Testis (tissue), 2 donors: ENCODE measurements at regions not wholly inside any gene's neighbourhood (a gene's known extent, or its start where the extent isn't known, plus 50 kb on each side); places are given as distances from the start of the nearest gene placed in this dataset.

ENCODE experiments used
- DNase-seq: peaks from one replicate; pipeline ENCODE4 v3.0.0-alpha.2; 2019
- H3K27ac ChIP-seq, 2 donors: fragments of 200-600 bp; sonication (generic); one replicate each; pipeline ENCODE4 v1.5.1; 2019
- H3K27me3 ChIP-seq: fragments of 200-600 bp; sonication (generic); one replicate; pipeline ENCODE4 v1.5.1; 2019
- H3K36me3 ChIP-seq: fragments of 200-600 bp; sonication (generic); one replicate; pipeline ENCODE4 v1.5.1; 2017; ENCODE audit warnings: low read depth; ENCODE audit errors: missing control alignments
- H3K4me1 ChIP-seq: fragments of 200-600 bp; sonication (generic); one replicate; pipeline ENCODE4 v1.5.1; 2019
- H3K4me3 ChIP-seq, 2 donors: fragments of 200-600 bp; sonication (generic); one replicate each; pipeline ENCODE4 v1.5.1; 2017 to 2019
- H3K9me3 ChIP-seq: fragments of 200-600 bp; sonication (generic); one replicate; pipeline ENCODE4 v1.5.1; 2017
- CTCF ChIP-seq, 3 experiments: fragments of 450-650 bp in 2 of 3; fragments of 200-600 bp in 1 of 3; sonication (generic) in 1 of 3; IDR thresholded peaks; one replicate each; pipeline ENCODE4 v1.5.1; 2016 to 2019; ENCODE audit warnings: antibody characterized with exemption in 3 of 3, mild to moderate bottlenecking in 2 of 3, moderate library complexity in 1 of 3
- POLR2A ChIP-seq: fragments of 450-650 bp; IDR thresholded peaks from one replicate; pipeline ENCODE4 v1.6.1; 2017; ENCODE audit warnings: antibody characterized with exemption, mild to moderate bottlenecking, moderate library complexity
- WGBS, 2 donors: methylation state at CpG; one replicate each; pipeline ENCODE4 v1.1.5; 2018; 5-methylcytosine and 5-hydroxymethylcytosine counted together
- intact Hi-C: fragments of 100-400 bp; cut with DNase I; formaldehyde crosslinking; loops from one replicate; pipeline ENCODE4 v1.15.1; 2023; ENCODE audit warnings: low total_unique reads

GRCh38 chr15:96440978-96441377 lies 110.5 kb downstream of the NR2F2 start:
- DNase-seq = no peak
- no peak overlapping the region for H3K4me3 ChIP-seq
- H3K4me1 ChIP-seq = no peaks in the 10 kb centered on the region
- WGBS, 2 donors = 85 to 89% methylated on average over 4 of the region's 4 CpGs
- no peaks in the 10 kb centered on the region for H3K9me3 ChIP-seq
- intact Hi-C loops = no loop called here
- no peaks in the 10 kb centered on the region for H3K27me3 ChIP-seq
- TF ChIP-seq POLR2A = no peak
- no peak for TF ChIP-seq CTCF (IDR thresholded peaks at IDR 0.05)
- H3K36me3 ChIP-seq = no peaks in the 10 kb centered on the region
- no peak overlapping the region for H3K27ac ChIP-seq

GRCh38 chr15:96442076-96442475 lies 111.6 kb downstream of the NR2F2 start:
- H3K27me3 ChIP-seq = no peaks in the 10 kb centered on the region
- no peak for DNase-seq
- intact Hi-C loops = no loop called here
- 59 to 82% methylated on average over 18 of the region's 18 CpGs for WGBS, 2 donors
- TF ChIP-seq POLR2A = no peak
- TF ChIP-seq CTCF (IDR thresholded peaks at IDR 0.05) = no peak
- no peaks in the 10 kb centered on the region for H3K36me3 ChIP-seq
- no peak overlapping the region for H3K27ac ChIP-seq
- H3K4me1 ChIP-seq = no peaks in the 10 kb centered on the region
- H3K9me3 ChIP-seq = no peaks in the 10 kb centered on the region
- no peak overlapping the region for H3K4me3 ChIP-seq

GRCh38 chr15:96444865-96445264 lies 114.4 kb downstream of the NR2F2 start:
- Histone ChIP-seq H3K4me1 (no peaks in the 10 kb centered on the region), H3K27me3 (no peaks in the 10 kb centered on the region), H3K36me3 (no peaks in the 10 kb centered on the region), H3K27ac (no peak overlapping the region), H3K9me3 (no peaks in the 10 kb centered on the region), H3K4me3 (no peak overlapping the region)
- 77 to 82% methylated on average over 3 of the region's 3 CpGs for WGBS, 2 donors
- no peak for DNase-seq
- no peak for TF ChIP-seq CTCF (IDR thresholded peaks at IDR 0.05)
- TF ChIP-seq POLR2A = no peak
- intact Hi-C loops = no loop called here

- no peak overlapping the region for H3K4me3 ChIP-seq
- intact Hi-C loops = no loop called here
- H3K9me3 ChIP-seq = no peaks in the 10 kb centered on the region
- no peaks in the 10 kb centered on the region for H3K4me1 ChIP-seq
- no peak for TF ChIP-seq CTCF (IDR thresholded peaks at IDR 0.05)
- TF ChIP-seq POLR2A = no peak
- no peaks in the 10 kb centered on the region for H3K36me3 ChIP-seq
- DNase-seq = no peak
- no peaks in the 10 kb centered on the region for H3K27me3 ChIP-seq
- WGBS, 2 donors = 81 to 89% methylated on average over 7 of the region's 7 CpGs
- no peak overlapping the region for H3K27ac ChIP-seq
Measured at GRCh38 chr15:96448923-96449322, 118.4 kb downstream of the NR2F2 start.

GRCh38 chr15:96457841-96458240 lies 127.3 kb downstream of the NR2F2 start:
- no peak overlapping the region for H3K27ac ChIP-seq
- intact Hi-C loops = no loop called here
- H3K4me3 ChIP-seq = no peak overlapping the region
- no peaks in the 10 kb centered on the region for H3K9me3 ChIP-seq
- no peak for DNase-seq
- no peaks in the 10 kb centered on the region for H3K36me3 ChIP-seq
- no peaks in the 10 kb centered on the region for H3K4me1 ChIP-seq
- WGBS, 2 donors = 80 to 87% methylated on average over 3 of the region's 3 CpGs
- TF ChIP-seq CTCF (IDR thresholded peaks at IDR 0.05) (no peak), POLR2A (no peak)
- H3K27me3 ChIP-seq = no peaks in the 10 kb centered on the region
